OCI-LY7 (cell line): ENCODE measurements at regions not wholly inside any gene's neighbourhood (a gene's known extent, or its start where the extent isn't known, plus 50 kb on each side); places are given as distances from the start of the nearest gene placed in this dataset.

ENCODE experiments used
- CTCF ChIP-seq: fragments of 200-600 bp; sonication (generic); conservative IDR thresholded peaks from 2 replicates; pipeline ENCODE4 v1.5.1; 2014; ENCODE audit warnings: mild to moderate bottlenecking, antibody characterized with exemption, low read length, moderate library complexity, mixed read lengths
- EZH2phosphoT487 ChIP-seq: fragments of 200-600 bp; sonication (generic); IDR thresholded peaks from 2 replicates; pipeline ENCODE4 v1.6.1; 2018; ENCODE audit warnings: low read depth, borderline replicate concordance, mild to moderate bottlenecking, mixed run types, antibody characterized with exemption, low read length, moderate library complexity, mixed read lengths

- no peak for TF ChIP-seq CTCF
- TF ChIP-seq EZH2phosphoT487: no peak
Measured at GRCh38 chr9:3719286-3719685, 193.5 kb upstream of the RFX3 start.
